IMR-90 (cell line): ENCODE measurements at regions not wholly inside any gene's neighbourhood (a gene's known extent, or its start where the extent isn't known, plus 50 kb on each side); places are given as distances from the start of the nearest gene placed in this dataset.
"Not testable (repeated sequence)": the region's sequence is repeated elsewhere in the genome, so short reads cannot be mapped to it uniquely, and the experiment has no call there.

Experiments
- CTCF ChIP-seq: conservative IDR thresholded peaks from 2 replicates; pipeline ENCODE4 v1.5.1; 2012; ENCODE audit warnings: mild to moderate bottlenecking, low read depth, low read length, improper control_type of control experiment
- MXI1 ChIP-seq: IDR thresholded peaks from 2 replicates; pipeline ENCODE4 v1.6.1; 2012; ENCODE audit warnings: low read depth, mild to moderate bottlenecking, low read length, moderate library complexity, borderline replicate concordance

- not testable (repeated sequence) for TF ChIP-seq CTCF, MXI1
Measured at GRCh38 chr19:28434794-28435193, 778.2 kb downstream of the UQCRFS1 start.
